ENCODE measurements at regions not wholly inside any gene's neighbourhood (a gene's known extent, or its start where the extent isn't known, plus 50 kb on each side); places are given as distances from the start of the nearest gene placed in this dataset.

DNA sequence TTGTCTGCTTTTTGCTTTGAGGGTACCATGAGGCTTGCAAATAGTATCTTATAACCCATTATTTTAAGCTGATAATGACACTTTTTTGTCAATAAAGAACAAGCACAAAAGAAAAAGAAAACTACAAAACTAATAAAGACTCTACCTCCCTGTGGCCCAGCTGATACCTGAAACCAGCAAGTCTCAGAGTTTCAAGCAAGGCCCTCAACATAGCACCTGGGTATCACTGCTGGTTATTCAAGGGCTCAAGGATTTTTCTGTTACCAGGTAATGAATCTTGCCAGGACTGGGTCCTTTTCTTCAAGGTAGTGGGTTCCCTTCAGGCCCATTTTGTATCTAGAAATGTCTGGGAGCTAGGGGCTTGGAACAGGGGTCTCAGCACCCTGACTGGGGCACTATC lies 281.6 kb upstream of the C11orf87 start:
- TF ChIP-seq, protein P1, sequence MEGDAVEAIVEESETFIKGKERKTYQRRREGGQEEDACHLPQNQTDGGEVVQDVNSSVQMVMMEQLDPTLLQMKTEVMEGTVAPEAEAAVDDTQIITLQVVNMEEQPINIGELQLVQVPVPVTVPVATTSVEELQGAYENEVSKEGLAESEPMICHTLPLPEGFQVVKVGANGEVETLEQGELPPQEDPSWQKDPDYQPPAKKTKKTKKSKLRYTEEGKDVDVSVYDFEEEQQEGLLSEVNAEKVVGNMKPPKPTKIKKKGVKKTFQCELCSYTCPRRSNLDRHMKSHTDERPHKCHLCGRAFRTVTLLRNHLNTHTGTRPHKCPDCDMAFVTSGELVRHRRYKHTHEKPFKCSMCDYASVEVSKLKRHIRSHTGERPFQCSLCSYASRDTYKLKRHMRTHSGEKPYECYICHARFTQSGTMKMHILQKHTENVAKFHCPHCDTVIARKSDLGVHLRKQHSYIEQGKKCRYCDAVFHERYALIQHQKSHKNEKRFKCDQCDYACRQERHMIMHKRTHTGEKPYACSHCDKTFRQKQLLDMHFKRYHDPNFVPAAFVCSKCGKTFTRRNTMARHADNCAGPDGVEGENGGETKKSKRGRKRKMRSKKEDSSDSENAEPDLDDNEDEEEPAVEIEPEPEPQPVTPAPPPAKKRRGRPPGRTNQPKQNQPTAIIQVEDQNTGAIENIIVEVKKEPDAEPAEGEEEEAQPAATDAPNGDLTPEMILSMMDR (IDR thresholded peaks at IDR 0.05; ENCODE audit: control insufficient read depth, insufficient read depth, low read depth, low read length, missing control alignments) = no peak
- no peak overlapping the region for H3K4me3 ChIP-seq (ENCODE audit: control insufficient read depth, low read depth, low read length)
- no peak for DNase-seq (ENCODE audit: low read depth)

DNA sequence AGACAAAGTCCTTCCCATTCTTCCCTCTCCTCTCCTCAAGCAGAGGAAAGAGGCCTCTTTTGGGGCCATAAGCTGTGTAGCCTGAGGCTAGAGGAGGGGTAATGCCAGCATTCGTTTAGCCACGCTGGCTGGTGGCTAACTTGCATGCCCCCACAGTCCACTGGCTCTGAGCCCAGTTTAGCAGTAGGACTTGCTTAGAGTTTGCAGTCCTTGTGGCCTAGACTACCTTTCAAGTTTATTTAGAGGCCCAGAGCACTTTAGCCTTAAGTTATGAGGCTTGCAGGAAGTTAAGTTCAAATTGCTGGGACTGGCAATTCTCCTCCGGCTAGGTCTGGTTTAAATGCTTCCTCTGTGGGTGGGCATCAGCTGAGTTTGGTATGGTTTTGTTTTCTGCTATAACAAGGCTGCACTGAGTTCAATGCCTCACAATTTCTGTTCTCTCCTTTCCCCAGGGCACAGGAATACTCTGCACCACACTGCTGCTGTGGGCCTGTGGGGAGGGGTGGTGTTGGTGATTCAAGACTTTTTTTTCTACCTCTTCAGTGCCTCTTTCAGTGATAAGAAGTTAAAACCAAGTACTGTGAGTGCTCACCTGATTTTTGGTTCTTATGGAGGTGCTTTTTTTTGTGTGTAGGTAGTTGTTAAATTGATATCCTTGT lies 281.0 kb upstream of the C11orf87 start:
- no peak for DNase-seq (ENCODE audit: low read depth)

DNA sequence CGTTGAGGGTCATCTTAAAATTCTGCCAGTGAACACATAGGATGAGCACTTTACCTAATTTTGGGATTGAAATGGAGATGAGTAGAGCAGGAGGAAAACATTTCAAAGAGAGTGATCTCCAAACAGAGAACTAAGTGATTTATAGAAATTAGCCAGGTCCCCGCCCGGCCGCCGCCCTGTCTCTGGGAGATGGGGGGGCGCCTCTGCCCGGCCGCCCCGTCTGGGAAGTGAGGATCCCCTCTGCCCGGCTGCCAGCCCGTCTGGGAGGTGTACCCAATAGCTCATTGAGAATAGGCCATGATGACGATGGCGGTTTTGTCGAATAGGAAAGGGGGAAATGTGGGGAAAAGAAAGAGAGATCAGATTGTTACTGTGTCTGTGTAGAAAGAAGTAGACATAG lies 276.7 kb upstream of the C11orf87 start:
- H3K4me3 ChIP-seq (ENCODE audit: control insufficient read depth, low read depth, low read length) = no peak overlapping the region
- TF ChIP-seq, protein P1 (IDR thresholded peaks at IDR 0.05; ENCODE audit: control insufficient read depth, insufficient read depth, low read depth, low read length, missing control alignments) = no peak
- DNase-seq (ENCODE audit: low read depth) = no peak

More for the DNA sequence above, 281.0 kb upstream of the C11orf87 start:
- H3K4me3 ChIP-seq (ENCODE audit: control insufficient read depth, low read depth, low read length) = no peak overlapping the region
- TF ChIP-seq, protein P1 (IDR thresholded peaks at IDR 0.05; ENCODE audit: control insufficient read depth, insufficient read depth, low read depth, low read length, missing control alignments) = no peak

DNA sequence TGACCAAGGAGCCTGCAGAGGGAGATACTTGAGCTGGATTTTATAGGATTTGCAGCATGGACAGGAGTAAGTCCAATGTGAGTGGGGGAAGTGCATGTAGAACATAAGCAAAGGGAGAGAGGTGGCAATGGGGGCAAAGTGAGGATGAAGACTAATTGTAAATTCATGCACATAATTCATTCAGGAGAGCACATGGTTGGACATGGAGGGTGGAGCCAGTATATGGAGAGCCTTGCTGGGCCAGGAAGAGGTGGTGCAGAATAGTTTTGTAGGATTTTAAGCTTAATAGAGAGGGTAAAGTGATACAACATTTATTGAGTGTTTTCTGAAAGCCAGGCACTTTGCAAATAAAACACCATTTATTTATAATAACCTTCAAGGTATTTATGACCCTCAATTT lies 274.3 kb upstream of the C11orf87 start:
- TF ChIP-seq, protein P1 (IDR thresholded peaks at IDR 0.05; ENCODE audit: control insufficient read depth, insufficient read depth, low read depth, low read length, missing control alignments) = no peak
- no peak overlapping the region for H3K4me3 ChIP-seq (ENCODE audit: control insufficient read depth, low read depth, low read length)
- no peak for DNase-seq (ENCODE audit: low read depth)

DNA sequence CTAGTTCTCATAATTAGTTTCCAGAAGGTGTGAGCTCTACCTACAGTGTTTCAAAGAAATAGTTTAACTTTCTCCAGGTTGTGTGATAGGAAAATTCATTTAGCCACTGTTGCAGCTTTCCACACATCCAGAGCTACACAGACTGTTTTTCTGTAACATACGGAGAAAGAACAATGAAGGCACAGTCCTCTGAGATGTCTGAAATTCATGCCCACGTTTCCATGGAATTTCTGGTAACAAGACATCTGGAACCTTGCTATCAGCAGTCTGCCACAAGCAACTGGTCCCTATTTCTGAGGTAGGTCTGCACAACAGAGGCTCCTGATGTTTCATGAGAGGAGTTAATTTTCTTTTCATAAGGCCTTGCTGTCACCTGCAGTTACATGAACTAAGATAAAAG lies 273.3 kb upstream of the C11orf87 start:
- no peak for DNase-seq (ENCODE audit: low read depth)
- no peak overlapping the region for H3K4me3 ChIP-seq (ENCODE audit: control insufficient read depth, low read depth, low read length)
- TF ChIP-seq, protein P1 (IDR thresholded peaks at IDR 0.05; ENCODE audit: control insufficient read depth, insufficient read depth, low read depth, low read length, missing control alignments) = no peak

DNA sequence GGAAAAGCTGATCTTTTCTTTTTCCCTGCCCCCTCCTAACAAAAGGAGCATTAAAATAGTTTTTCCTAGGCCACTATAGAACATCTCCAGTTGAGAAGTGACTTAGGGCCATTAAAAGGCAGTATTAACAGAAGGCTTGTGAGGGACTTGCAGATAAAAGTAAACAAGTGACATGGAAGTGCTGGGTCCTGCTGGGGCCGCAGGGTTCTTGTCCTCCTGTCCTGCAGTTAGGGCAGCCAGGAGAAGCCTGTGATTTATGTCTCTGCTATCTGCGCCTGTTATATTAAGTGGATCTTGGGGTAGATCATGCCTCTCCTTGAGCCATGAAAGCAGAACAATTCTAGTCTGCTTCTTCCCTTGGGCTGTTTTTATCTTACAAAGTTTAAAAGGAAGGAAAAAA lies 271.4 kb upstream of the C11orf87 start:
- DNase-seq (ENCODE audit: low read depth) = no peak
- no peak overlapping the region for H3K4me3 ChIP-seq (ENCODE audit: control insufficient read depth, low read depth, low read length)

More for the DNA sequence above, 271.4 kb upstream of the C11orf87 start:
- TF ChIP-seq, protein P1 (IDR thresholded peaks at IDR 0.05; ENCODE audit: control insufficient read depth, insufficient read depth, low read depth, low read length, missing control alignments) = no peak
